Esophagus (tissue), 2 donors: ENCODE measurements at regions not wholly inside any gene's neighbourhood (a gene's known extent, or its start where the extent isn't known, plus 50 kb on each side); places are given as distances from the start of the nearest gene placed in this dataset.

ENCODE experiments used
- H3K27ac ChIP-seq, 2 donors: one replicate each; pipeline ENCODE4 v1.5.1; 2013; ENCODE audit warnings: low read depth in 2 of 2, mild to moderate bottlenecking in 2 of 2, inconsistent platforms in 1 of 2, low read length in 1 of 2, moderate library complexity in 1 of 2
- H3K27me3 ChIP-seq, 2 donors: one replicate each; pipeline ENCODE4 v1.6.1; 2013; ENCODE audit warnings: low read length in 2 of 2, control low read depth in 1 of 2, mild to moderate bottlenecking in 1 of 2; ENCODE audit not compliant: insufficient read depth in 2 of 2, control insufficient read depth in 1 of 2
- H3K36me3 ChIP-seq, 2 donors: one replicate each; pipeline ENCODE4 v1.6.1; 2013; ENCODE audit warnings: low read length in 1 of 2; ENCODE audit not compliant: control insufficient read depth in 2 of 2, insufficient read depth in 2 of 2
- H3K4me1 ChIP-seq, 2 donors: one replicate each; pipeline ENCODE4 v1.6.1; 2013; ENCODE audit warnings: low read length in 1 of 2; ENCODE audit not compliant: control insufficient read depth in 2 of 2, insufficient read depth in 2 of 2
- H3K4me3 ChIP-seq, 2 donors: one replicate each; pipeline ENCODE4 v1.5.1; 2013; ENCODE audit warnings: low read length in 2 of 2, mild to moderate bottlenecking in 2 of 2, low read depth in 1 of 2, moderate library complexity in 1 of 2
- H3K9me3 ChIP-seq, 2 donors: one replicate each; pipeline ENCODE4 v1.6.1; 2013; ENCODE audit warnings: mild to moderate bottlenecking in 2 of 2, low read depth in 1 of 2, low read length in 1 of 2, moderate library complexity in 1 of 2; ENCODE audit not compliant: control insufficient read depth in 2 of 2, insufficient read depth in 1 of 2
- WGBS, 2 donors: extraction: QIAGEN DNeasy Blood & Tissue Kit; methylation state at CpG; one replicate each; pipeline ENCODE4 v1.1.7; 2013; 5-methylcytosine and 5-hydroxymethylcytosine counted together
- donor health status: healthy with polysubstance abuse.
- donor health status: Bipolar disorder and iron deficiency.

GRCh38 chr13:53775807-53776206 is 747.2 kb downstream of the OLFM4 start:
- WGBS, 2 donors, result 80 to 83% methylated on average over 1 of the region's 1 CpG

GRCh38 chr13:53778937-53779336 is 750.3 kb downstream of the OLFM4 start:
- H3K27me3 ChIP-seq, result no peaks in the 10 kb centered on the region
- 57 to 61% methylated on average over 2 of the region's 2 CpGs for WGBS, 2 donors
- H3K27ac ChIP-seq, result no peak overlapping the region
- H3K36me3 ChIP-seq, result no peaks in the 10 kb centered on the region
- no peaks in the 10 kb centered on the region for H3K9me3 ChIP-seq
- H3K4me1 ChIP-seq, result peaks cover 0 to 2% of the 10 kb centered on the region in 2 donors
- no peak overlapping the region for H3K4me3 ChIP-seq

More at GRCh38 chr13:53775807-53776206, 747.2 kb downstream of the OLFM4 start:
- Histone ChIP-seq H3K27me3 (no peaks in the 10 kb centered on the region), H3K4me3 (no peak overlapping the region), H3K4me1 (no peaks in the 10 kb centered on the region), H3K27ac (no peak overlapping the region), H3K9me3 (no peaks in the 10 kb centered on the region), H3K36me3 (no peaks in the 10 kb centered on the region)

GRCh38 chr13:53781941-53782340 is 753.3 kb downstream of the OLFM4 start:
- 15 to 24% methylated on average over 6 of the region's 6 CpGs for WGBS, 2 donors
- Histone ChIP-seq H3K4me1 (peaks cover 0 to 2% of the 10 kb centered on the region in 2 donors), H3K9me3 (no peaks in the 10 kb centered on the region), H3K27me3 (no peaks in the 10 kb centered on the region), H3K4me3 (no peak overlapping the region), H3K27ac (no peak overlapping the region), H3K36me3 (no peaks in the 10 kb centered on the region)

GRCh38 chr13:53782488-53782961 is 753.9 kb downstream of the OLFM4 start:
- Histone ChIP-seq H3K36me3 (no peaks in the 10 kb centered on the region), H3K27me3 (no peaks in the 10 kb centered on the region), H3K9me3 (no peaks in the 10 kb centered on the region), H3K27ac (no peak overlapping the region), H3K4me3 (peak overlapping the region in 1 of 2 donors; percentile 26), H3K4me1 (peaks cover 0 to 2% of the 10 kb centered on the region in 2 donors)
- 2% methylated on average over 9 of the region's 9 CpGs for WGBS, 2 donors

GRCh38 chr13:53783471-53783870 is 754.9 kb downstream of the OLFM4 start:
- H3K9me3 ChIP-seq, result no peaks in the 10 kb centered on the region
- H3K27me3 ChIP-seq, result no peaks in the 10 kb centered on the region
- H3K4me1 ChIP-seq, result peaks cover 0 to 2% of the 10 kb centered on the region in 2 donors
- no peak overlapping the region for H3K4me3 ChIP-seq
- 62 to 76% methylated on average over 10 of the region's 10 CpGs for WGBS, 2 donors
- H3K27ac ChIP-seq, result no peak overlapping the region
- no peaks in the 10 kb centered on the region for H3K36me3 ChIP-seq

GRCh38 chr13:53788286-53788685 is 759.7 kb downstream of the OLFM4 start:
- Histone ChIP-seq H3K27me3 (no peaks in the 10 kb centered on the region), H3K9me3 (no peaks in the 10 kb centered on the region), H3K27ac (no peak overlapping the region), H3K4me1 (no peaks in the 10 kb centered on the region), H3K4me3 (no peak overlapping the region), H3K36me3 (no peaks in the 10 kb centered on the region)
- 47 to 48% methylated on average over 3 of the region's 3 CpGs for WGBS, 2 donors

GRCh38 chr13:53800011-53800410 is 771.4 kb downstream of the OLFM4 start:
- Histone ChIP-seq H3K9me3 (no peaks in the 10 kb centered on the region), H3K4me1 (no peaks in the 10 kb centered on the region), H3K27ac (no peak overlapping the region), H3K36me3 (no peaks in the 10 kb centered on the region), H3K27me3 (no peaks in the 10 kb centered on the region), H3K4me3 (no peak overlapping the region)
- WGBS, 2 donors, result 81 to 86% methylated on average over 5 of the region's 5 CpGs

GRCh38 chr13:53807251-53807834 is 778.7 kb downstream of the OLFM4 start:
- no peaks in the 10 kb centered on the region for H3K27me3 ChIP-seq

GRCh38 chr13:53821632-53822031 is 793.0 kb downstream of the OLFM4 start:
- H3K4me1 ChIP-seq, result no peaks in the 10 kb centered on the region
- no peak overlapping the region for H3K27ac ChIP-seq
- H3K9me3 ChIP-seq, result no peaks in the 10 kb centered on the region
- H3K4me3 ChIP-seq, result no peak overlapping the region
- no peaks in the 10 kb centered on the region for H3K36me3 ChIP-seq
- 42 to 63% methylated on average over 10 of the region's 10 CpGs for whole genome bisulfite sequencing, 2 donors
- no peaks in the 10 kb centered on the region for H3K27me3 ChIP-seq

More at GRCh38 chr13:53807251-53807834, 778.7 kb downstream of the OLFM4 start:
- H3K4me1 ChIP-seq, result no peaks in the 10 kb centered on the region
- H3K4me3 ChIP-seq, result no peak overlapping the region
- 20 to 29% methylated on average over 3 of the region's 3 CpGs for WGBS, 2 donors
- no peaks in the 10 kb centered on the region for H3K36me3 ChIP-seq
- no peaks in the 10 kb centered on the region for H3K9me3 ChIP-seq
- no peak overlapping the region for H3K27ac ChIP-seq

- H3K9me3 ChIP-seq, result no peaks in the 10 kb centered on the region
- H3K4me3 ChIP-seq, result no peak overlapping the region
- H3K36me3 ChIP-seq, result no peaks in the 10 kb centered on the region
- no peak overlapping the region for H3K27ac ChIP-seq
- H3K4me1 ChIP-seq, result no peaks in the 10 kb centered on the region
- H3K27me3 ChIP-seq, result no peaks in the 10 kb centered on the region
- 79 to 90% methylated on average over 5 of the region's 5 CpGs for WGBS, 2 donors
These were observed 793.5 kb downstream of the OLFM4 start for GRCh38 chr13:53822136-53822535.
